ENCODE measurements at regions not wholly inside any gene's neighbourhood (a gene's known extent, or its start where the extent isn't known, plus 50 kb on each side); places are given as distances from the start of the nearest gene placed in this dataset.
"Not testable (repeated sequence)": the region's sequence is repeated elsewhere in the genome, so short reads cannot be mapped to it uniquely, and the experiment has no call there.

- DNase-seq, result no peak
These were observed 216.1 kb downstream of the MEF2C start for GRCh38 chr5:88666761-88667495.

- DNase-seq, result peak; percentile 30
These were observed 217.2 kb downstream of the MEF2C start for GRCh38 chr5:88665750-88666215.

GRCh38 chr5:88664645-88665044, 218.3 kb downstream of the MEF2C start:
- DNase-seq, result no peak

- no peak for DNase-seq
These were observed 219.2 kb downstream of the MEF2C start for GRCh38 chr5:88663793-88664216.

GRCh38 chr5:88662846-88663245, 220.1 kb downstream of the MEF2C start:
- no peak for DNase-seq

- DNase-seq, result no peak
These were observed 221.2 kb downstream of the MEF2C start for GRCh38 chr5:88661806-88662207.

GRCh38 chr5:88660947-88661805, 221.8 kb downstream of the MEF2C start:
- peak; percentile 97 for DNase-seq

- DNase-seq, result no peak
These were observed 222.6 kb downstream of the MEF2C start for GRCh38 chr5:88660264-88660946.

GRCh38 chr5:88659529-88660263, 223.3 kb downstream of the MEF2C start:
- peak; percentile 46 for DNase-seq

GRCh38 chr5:88658886-88659285, 224.1 kb downstream of the MEF2C start:
- DNase-seq, result no peak

GRCh38 chr5:88657906-88658775, 224.8 kb downstream of the MEF2C start:
- DNase-seq, result no peak

- DNase-seq, result no peak
These were observed 225.8 kb downstream of the MEF2C start for GRCh38 chr5:88657136-88657535.

- peak; percentile 18 for DNase-seq
These were observed 226.6 kb downstream of the MEF2C start for GRCh38 chr5:88656221-88656950.

GRCh38 chr5:88653471-88653870, 229.5 kb downstream of the MEF2C start:
- no peak for DNase-seq

GRCh38 chr5:88647901-88648300, 235.1 kb downstream of the MEF2C start:
- no peak for DNase-seq

- DNase-seq, result no peak
These were observed 236.1 kb downstream of the MEF2C start for GRCh38 chr5:88646866-88647265.

- DNase-seq, result no peak
These were observed 238.3 kb downstream of the MEF2C start for GRCh38 chr5:88644676-88645075.

GRCh38 chr5:88643315-88643714, 239.7 kb downstream of the MEF2C start:
- no peak for DNase-seq

GRCh38 chr5:88634014-88634413, 249.0 kb downstream of the MEF2C start:
- no peak for DNase-seq

- DNase-seq, result not testable (repeated sequence)
These were observed 260.1 kb downstream of the MEF2C start for GRCh38 chr5:88622890-88623289.

Data from occipital lobe (tissue), 1 donor.